ENCODE measurements at regions not wholly inside any gene's neighbourhood (a gene's known extent, or its start where the extent isn't known, plus 50 kb on each side); places are given as distances from the start of the nearest gene placed in this dataset.

DNA sequence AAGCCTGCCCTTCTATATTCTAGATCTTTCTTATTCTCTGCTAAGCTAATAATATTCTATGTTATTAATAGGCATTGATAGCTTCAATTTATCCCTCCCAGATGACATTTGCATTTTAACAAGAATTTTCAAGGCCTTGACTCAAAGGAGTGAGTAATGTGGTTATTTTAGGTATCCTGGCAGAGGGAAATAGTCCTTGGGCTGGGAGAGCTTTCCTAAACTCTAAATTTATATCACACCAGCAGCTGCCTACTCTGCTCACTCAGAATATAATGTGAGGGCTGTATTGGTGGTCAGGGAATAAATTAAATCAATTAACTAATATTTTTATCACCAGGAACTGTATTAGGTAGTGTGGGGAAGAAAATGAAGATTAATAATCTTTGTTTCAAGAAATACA, 74.8 kb upstream of the ADAM23 start:
- Histone ChIP-seq H3K36me3 (replicated peaks in 1 of 2; ENCODE audit: control insufficient read depth in 1 of 2, insufficient read depth in 2 of 2, low read length in 2 of 2) (no peaks in the 10 kb centered on the region), H3K9ac (ENCODE audit: insufficient read depth, low read depth, low read length) (no peak overlapping the region), H3K79me2 (ENCODE audit: insufficient read depth, low read length) (no peaks in the 10 kb centered on the region), H3K9me3 (ENCODE audit: low read length) (peaks cover 13% of the 10 kb centered on the region), H3K4me1 (ENCODE audit: insufficient read depth, low read length) (no peaks in the 10 kb centered on the region), H3K4me2 (ENCODE audit: low read depth, low read length) (no peak overlapping the region), H2AFZ (ENCODE audit: low read length) (no peak overlapping the region), H3K4me3 (replicated peaks in 1 of 3; ENCODE audit: insufficient read depth in 1 of 3, low read depth in 2 of 3, low read length in 3 of 3) (no peak overlapping the region), H3K27ac (ENCODE audit: extremely low read length, insufficient read depth, low read length) (no peak overlapping the region), H3K27me3 (ENCODE audit: control insufficient read depth in 1 of 2, insufficient read depth in 2 of 2, low read length in 2 of 2) (no peaks in the 10 kb centered on the region), H4K20me1 (ENCODE audit: insufficient read depth, low read length) (no peaks in the 10 kb centered on the region)
- ATAC-seq (no peak), DNase-seq (ENCODE audit: low spot score) (no peak), FAIRE-seq (no peak)
- intact Hi-C loops (cut with micrococcal nuclease; ENCODE audit: unreplicated experiment) = no loop called here
- POLR2A ChIA-PET = no interaction called here
- no peak for TF ChIP-seq TCF7 (IDR thresholded peaks at IDR 0.05; ENCODE audit: low read depth)
- TF ChIP-seq, protein P1, sequence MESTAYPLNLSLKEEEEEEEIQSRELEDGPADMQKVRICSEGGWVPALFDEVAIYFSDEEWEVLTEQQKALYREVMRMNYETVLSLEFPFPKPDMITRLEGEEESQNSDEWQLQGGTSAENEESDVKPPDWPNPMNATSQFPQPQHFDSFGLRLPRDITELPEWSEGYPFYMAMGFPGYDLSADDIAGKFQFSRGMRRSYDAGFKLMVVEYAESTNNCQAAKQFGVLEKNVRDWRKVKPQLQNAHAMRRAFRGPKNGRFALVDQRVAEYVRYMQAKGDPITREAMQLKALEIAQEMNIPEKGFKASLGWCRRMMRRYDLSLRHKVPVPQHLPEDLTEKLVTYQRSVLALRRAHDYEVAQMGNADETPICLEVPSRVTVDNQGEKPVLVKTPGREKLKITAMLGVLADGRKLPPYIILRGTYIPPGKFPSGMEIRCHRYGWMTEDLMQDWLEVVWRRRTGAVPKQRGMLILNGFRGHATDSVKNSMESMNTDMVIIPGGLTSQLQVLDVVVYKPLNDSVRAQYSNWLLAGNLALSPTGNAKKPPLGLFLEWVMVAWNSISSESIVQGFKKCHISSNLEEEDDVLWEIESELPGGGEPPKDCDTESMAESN (CRISPR knock-in tag; conservative IDR thresholded peaks at IDR 0.05) = no peak
- no peak for TF ChIP-seq ZNF362 (CRISPR knock-in tag; IDR thresholded peaks at IDR 0.05; ENCODE audit: borderline replicate concordance)
- TF ChIP-seq ZNF629 (CRISPR knock-in tag; conservative IDR thresholded peaks at IDR 0.05) = no peak
- TF ChIP-seq ZNF431 (CRISPR knock-in tag; IDR thresholded peaks at IDR 0.05; ENCODE audit: borderline replicate concordance, low read depth) = no peak
- TF ChIP-seq TSC22D2 (CRISPR knock-in tag; IDR thresholded peaks at IDR 0.05; ENCODE audit: borderline replicate concordance) = no peak
- TF ChIP-seq ZNF607 (CRISPR knock-in tag; IDR thresholded peaks at IDR 0.05; ENCODE audit: borderline replicate concordance) = no peak
- TF ChIP-seq TARDBP (CRISPR knock-in tag; IDR thresholded peaks at IDR 0.05) = no peak
- TF ChIP-seq ZBTB4 (CRISPR knock-in tag; IDR thresholded peaks at IDR 0.05; ENCODE audit: borderline replicate concordance) = no peak
- no peak for TF ChIP-seq NFYB (CRISPR knock-in tag; IDR thresholded peaks at IDR 0.05)
- TF ChIP-seq ZNF781 (CRISPR knock-in tag; IDR thresholded peaks at IDR 0.05; ENCODE audit: borderline replicate concordance, not compliant biosample characterization) = no peak
- TF ChIP-seq ZMYM3 (CRISPR knock-in tag; IDR thresholded peaks at IDR 0.05) = no peak
- no peak for TF ChIP-seq KAT2B (IDR thresholded peaks at IDR 0.05; ENCODE audit: borderline replicate concordance, low read depth, low read length)
- no peak for TF ChIP-seq SOX6 (IDR thresholded peaks at IDR 0.05)
- no peak for TF ChIP-seq SOX6 (CRISPR knock-in tag; IDR thresholded peaks at IDR 0.05)
- no peak for TF ChIP-seq CERS6 (CRISPR knock-in tag; IDR thresholded peaks at IDR 0.05)
- no peak for TF ChIP-seq PAX8 (CRISPR knock-in tag; IDR thresholded peaks at IDR 0.05; ENCODE audit: borderline replicate concordance)
- no TSS peak for BruUV-seq (replicated peaks)
- in situ Hi-C loops (cut with HindIII; ENCODE audit: extremely low pct_ligation_motif_present, low pct_unique_long_range_greater_than_20kb) = no loop called here
- CTCF ChIA-PET (ENCODE audit: low intra/inter-chr PET ratio, low total read pairs) = no interaction called here
